ENCODE measurements at regions not wholly inside any gene's neighbourhood (a gene's known extent, or its start where the extent isn't known, plus 50 kb on each side); places are given as distances from the start of the nearest gene placed in this dataset.
A peak's percentile ranks its signal among the peaks of the same experiment; 100 is the strongest.

- H4K20me1 ChIP-seq (ENCODE audit: insufficient read depth, low read length) = no peaks in the 10 kb centered on the region
- H3K4me2 ChIP-seq (ENCODE audit: low read depth, low read length) = no peak overlapping the region
- no peak overlapping the region for H3K9ac ChIP-seq (ENCODE audit: low read length)
- H3K36me3 ChIP-seq (replicated peaks; ENCODE audit: insufficient read depth, low read length) = no peaks in the 10 kb centered on the region
- H3K4me1 ChIP-seq (ENCODE audit: low read length) = peaks cover 8% of the 10 kb centered on the region; the same call in 1 of the 2 replicates
- H2AFZ ChIP-seq (ENCODE audit: low read length) = no peak overlapping the region
- no peak overlapping the region for H3K27ac ChIP-seq (ENCODE audit: low read length)
- H3K4me3 ChIP-seq (ENCODE audit: low read length) = no peak overlapping the region
- no peaks in the 10 kb centered on the region for H3K9me3 ChIP-seq (replicated peaks; ENCODE audit: insufficient read depth, low read length)
- TF ChIP-seq CTCF (IDR thresholded peaks at IDR 0.05; ENCODE audit: low read length) (no peak), EZH2 (optimal IDR thresholded peaks at IDR 0.05; ENCODE audit: low read depth, low read length) (no peak), EZH2phosphoT487 (IDR thresholded peaks at IDR 0.05; ENCODE audit: low read length) (no peak)
- no peaks in the 10 kb centered on the region for H3K79me2 ChIP-seq (ENCODE audit: low read length)
- no peak for DNase-seq
- H3K9me2 ChIP-seq (replicated peaks; ENCODE audit: insufficient read depth, low read length) = no peaks in the 10 kb centered on the region
- H3F3A ChIP-seq (ENCODE audit: insufficient read depth, low read length) = no peaks in the 10 kb centered on the region
- no peaks in the 10 kb centered on the region for H3K27me3 ChIP-seq (replicated peaks; ENCODE audit: insufficient read depth, low read length)
Measured at GRCh38 chr14:24693353-24693737, 59.4 kb upstream of the GZMB start.

GRCh38 chr14:24692382-24693352 lies 58.7 kb upstream of the GZMB start:
- no peaks in the 10 kb centered on the region for H3K79me2 ChIP-seq (ENCODE audit: low read length)
- H3K9me2 ChIP-seq (replicated peaks; ENCODE audit: insufficient read depth, low read length) = no peaks in the 10 kb centered on the region
- H3F3A ChIP-seq (ENCODE audit: insufficient read depth, low read length) = no peaks in the 10 kb centered on the region
- DNase-seq = no peak
- no peaks in the 10 kb centered on the region for H4K20me1 ChIP-seq (ENCODE audit: insufficient read depth, low read length)
- H3K4me3 ChIP-seq (ENCODE audit: low read length) = no peak overlapping the region
- H3K4me1 ChIP-seq (ENCODE audit: low read length) = peaks cover 8% of the 10 kb centered on the region; the same call in 1 of the 2 replicates
- no peaks in the 10 kb centered on the region for H3K9me3 ChIP-seq (replicated peaks; ENCODE audit: insufficient read depth, low read length)
- no peak overlapping the region for H3K4me2 ChIP-seq (ENCODE audit: low read depth, low read length)
- no peak overlapping the region for H2AFZ ChIP-seq (ENCODE audit: low read length)
- H3K36me3 ChIP-seq (replicated peaks; ENCODE audit: insufficient read depth, low read length) = no peaks in the 10 kb centered on the region
- TF ChIP-seq EZH2 (optimal IDR thresholded peaks at IDR 0.05; ENCODE audit: low read depth, low read length) (no peak), CTCF (IDR thresholded peaks at IDR 0.05; ENCODE audit: low read length) (no peak), EZH2phosphoT487 (IDR thresholded peaks at IDR 0.05; ENCODE audit: low read length) (no peak)
- H3K27ac ChIP-seq (ENCODE audit: low read length) = no peak overlapping the region
- H3K27me3 ChIP-seq (replicated peaks; ENCODE audit: insufficient read depth, low read length) = no peaks in the 10 kb centered on the region
- H3K9ac ChIP-seq (ENCODE audit: low read length) = no peak overlapping the region

- no peak overlapping the region for H3K4me3 ChIP-seq (ENCODE audit: low read length)
- H3K79me2 ChIP-seq (ENCODE audit: low read length) = no peaks in the 10 kb centered on the region
- no peaks in the 10 kb centered on the region for H3K36me3 ChIP-seq (replicated peaks; ENCODE audit: insufficient read depth, low read length)
- peaks cover 8% of the 10 kb centered on the region; the same call in 1 of the 2 replicates for H3K4me1 ChIP-seq (ENCODE audit: low read length)
- H3K27me3 ChIP-seq (replicated peaks; ENCODE audit: insufficient read depth, low read length) = no peaks in the 10 kb centered on the region
- no peaks in the 10 kb centered on the region for H3K9me3 ChIP-seq (replicated peaks; ENCODE audit: insufficient read depth, low read length)
- peak; percentile 47 for TF ChIP-seq CTCF (IDR thresholded peaks at IDR 0.05; ENCODE audit: low read length)
- TF ChIP-seq EZH2 (optimal IDR thresholded peaks at IDR 0.05; ENCODE audit: low read depth, low read length) = no peak
- peak overlapping the region; percentile 29; the same call in 1 of the 2 replicates for H3K4me2 ChIP-seq (ENCODE audit: low read depth, low read length)
- H3F3A ChIP-seq (ENCODE audit: insufficient read depth, low read length) = no peaks in the 10 kb centered on the region
- no peaks in the 10 kb centered on the region for H4K20me1 ChIP-seq (ENCODE audit: insufficient read depth, low read length)
- no peak overlapping the region for H3K9ac ChIP-seq (ENCODE audit: low read length)
- no peak overlapping the region for H3K27ac ChIP-seq (ENCODE audit: low read length)
- H3K9me2 ChIP-seq (replicated peaks; ENCODE audit: insufficient read depth, low read length) = no peaks in the 10 kb centered on the region
- H2AFZ ChIP-seq (ENCODE audit: low read length) = peak overlapping the region; percentile 11; the same call in 1 of the 2 replicates
- peak; percentile 73 for DNase-seq
Measured at GRCh38 chr14:24690492-24690891, 56.5 kb upstream of the GZMB start.
